COLO668 (cell line): ENCODE measurements at regions not wholly inside any gene's neighbourhood (a gene's known extent, or its start where the extent isn't known, plus 50 kb on each side); places are given as distances from the start of the nearest gene placed in this dataset.

Experiments
- DNase-seq: peaks from one replicate; lab custom pipeline; 2025; ENCODE audit not compliant: unreplicated experiment; lab: John Stamatoyannopoulos, UW

- no peak for DNase-seq
These were observed 80.1 kb upstream of the ID4 start for GRCh38 chr6:19757036-19757435.

GRCh38 chr6:19759117-19759880, 77.9 kb upstream of the ID4 start:
- DNase-seq, result no peak

- no peak for DNase-seq
These were observed 76.0 kb upstream of the ID4 start for GRCh38 chr6:19761121-19761520.

DNA sequence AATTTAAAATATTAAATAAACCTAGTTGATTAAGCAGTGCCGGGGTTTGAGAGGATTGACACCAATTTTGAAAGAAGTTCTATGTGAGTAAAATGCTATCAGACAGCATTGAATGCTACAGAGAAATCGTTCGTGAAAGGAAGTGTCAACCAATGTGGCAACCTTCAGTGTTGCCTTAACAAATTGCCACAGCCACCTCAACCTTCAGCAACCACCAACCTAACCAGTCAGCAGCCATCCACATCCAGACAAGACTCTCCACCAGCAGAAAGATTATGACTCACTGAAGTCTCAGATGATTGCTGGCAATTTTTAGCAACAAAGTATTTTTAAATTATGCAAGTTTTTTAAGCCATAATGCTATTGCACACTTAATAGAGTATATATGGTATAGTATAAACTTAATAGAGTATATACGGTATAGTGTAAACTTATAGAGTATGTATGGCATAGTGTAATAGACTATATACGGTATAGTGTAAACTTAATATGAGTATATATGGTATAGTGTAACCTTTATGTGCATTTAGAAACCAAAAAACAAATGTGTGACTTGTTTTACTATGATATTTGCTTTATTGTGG, 65.3 kb upstream of the ID4 start:
- DNase-seq, result no peak

GRCh38 chr6:19772891-19773290, 64.3 kb upstream of the ID4 start:
- no peak for DNase-seq

DNA sequence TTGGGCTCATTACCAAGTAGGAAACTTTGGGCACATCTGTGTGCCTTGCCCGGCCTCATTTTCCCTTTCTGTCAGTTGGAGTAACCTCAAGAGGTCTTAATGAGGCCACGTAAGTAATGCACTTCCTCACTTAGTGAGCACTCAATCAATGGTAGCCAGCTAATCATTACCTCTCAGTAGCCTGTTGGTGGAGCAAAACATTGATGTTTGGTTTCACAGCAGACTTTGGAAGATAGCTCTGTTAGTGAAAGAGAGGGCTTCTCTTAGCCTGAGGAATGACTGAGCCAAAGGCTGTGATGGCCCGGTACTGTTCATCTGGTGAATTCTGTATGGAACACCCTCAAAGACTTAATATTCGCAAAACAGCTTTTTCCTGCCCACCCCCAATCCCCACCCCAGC, 55.9 kb upstream of the ID4 start:
- DNase-seq, result no peak

GRCh38 chr6:19782588-19782987, 54.6 kb upstream of the ID4 start:
- no peak for DNase-seq
